ENCODE measurements at regions not wholly inside any gene's neighbourhood (a gene's known extent, or its start where the extent isn't known, plus 50 kb on each side); places are given as distances from the start of the nearest gene placed in this dataset.

DNA sequence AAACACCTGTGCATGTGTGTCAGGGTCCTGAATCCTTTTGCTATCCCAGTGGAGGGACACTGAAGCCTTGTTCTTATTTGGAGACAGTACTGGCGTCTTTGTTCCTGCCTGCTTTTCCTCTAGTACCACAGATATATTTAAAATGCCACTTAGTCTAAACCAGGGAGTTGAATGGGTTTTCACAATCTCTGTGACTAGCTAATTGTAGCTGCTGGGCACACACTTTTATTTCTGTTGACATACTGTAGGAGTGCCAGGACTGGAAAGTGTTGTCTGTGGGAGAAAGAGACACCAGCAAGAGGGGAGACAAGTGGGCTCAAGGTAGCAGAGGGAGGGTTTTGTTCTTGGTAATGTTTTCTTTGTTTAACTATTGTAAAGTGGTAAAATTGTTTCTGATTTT is 174.0 kb upstream of the SV2C start:
- no peak for DNase-seq (ENCODE audit: low spot score)
- no peak for TF ChIP-seq CTCF (IDR thresholded peaks at IDR 0.05; ENCODE audit: borderline replicate concordance, control extremely low read depth, extremely low read depth, insufficient read depth, missing control alignments)
- in situ Hi-C loops (cut with MboI; ENCODE audit: low sequenced_read_pairs, unreplicated experiment) = no loop called here

DNA sequence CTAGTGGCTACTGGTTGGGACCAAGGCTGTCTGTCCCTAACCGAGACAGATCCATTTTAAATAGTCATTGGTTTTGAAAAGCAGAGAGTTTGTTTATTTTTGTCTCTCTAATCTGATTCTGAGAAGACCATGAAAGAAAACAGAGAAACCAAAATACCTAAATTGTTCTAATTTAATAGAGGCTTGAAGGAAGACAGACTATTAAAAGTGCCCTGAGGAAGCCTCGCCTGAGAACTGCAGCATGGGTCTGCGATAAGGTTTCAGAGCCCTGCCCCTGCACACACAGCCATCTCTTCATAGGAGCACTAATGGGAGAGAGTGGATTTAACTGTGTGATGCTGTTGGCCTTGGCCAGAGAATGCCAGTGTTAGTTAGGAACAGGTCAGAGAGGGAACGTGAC is 175.5 kb upstream of the SV2C start:
- no peak for DNase-seq (ENCODE audit: low spot score)
- TF ChIP-seq CTCF (IDR thresholded peaks at IDR 0.05; ENCODE audit: borderline replicate concordance, control extremely low read depth, extremely low read depth, insufficient read depth, missing control alignments) = no peak
- in situ Hi-C loops (cut with MboI; ENCODE audit: low sequenced_read_pairs, unreplicated experiment) = no loop called here

DNA sequence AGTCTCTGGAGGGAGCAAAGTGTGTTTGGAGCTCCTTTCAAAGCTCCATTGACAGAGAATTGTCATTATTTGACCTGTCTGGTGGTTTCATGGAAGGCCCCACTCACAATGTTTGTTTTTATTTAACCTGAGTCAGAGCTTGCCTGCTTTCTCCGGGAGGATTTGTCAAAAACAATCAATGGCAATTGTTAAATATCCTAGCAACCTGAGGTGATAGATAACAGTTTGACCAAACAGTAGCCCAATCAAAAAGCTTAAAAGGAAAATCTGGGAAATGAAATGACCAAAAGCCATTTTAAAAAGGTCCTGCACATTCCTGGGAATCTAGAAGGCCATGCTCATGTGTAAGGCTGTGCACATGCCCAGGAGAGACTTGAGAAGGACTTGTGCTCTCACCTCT is 177.2 kb upstream of the POC5 start:
- no peak for TF ChIP-seq CTCF (IDR thresholded peaks at IDR 0.05; ENCODE audit: borderline replicate concordance, control extremely low read depth, extremely low read depth, insufficient read depth, missing control alignments)
- in situ Hi-C loops (cut with MboI; ENCODE audit: low sequenced_read_pairs, unreplicated experiment) = no loop called here
- no peak for DNase-seq (ENCODE audit: low spot score)

- TF ChIP-seq CTCF (IDR thresholded peaks at IDR 0.05; ENCODE audit: borderline replicate concordance, control extremely low read depth, extremely low read depth, insufficient read depth, missing control alignments) = no peak
- DNase-seq (ENCODE audit: low spot score) = no peak
- in situ Hi-C loops (cut with MboI; ENCODE audit: low sequenced_read_pairs, unreplicated experiment) = no loop called here
Observed at GRCh38 chr5:75891736-75892135, 174.5 kb upstream of the POC5 start.

DNA sequence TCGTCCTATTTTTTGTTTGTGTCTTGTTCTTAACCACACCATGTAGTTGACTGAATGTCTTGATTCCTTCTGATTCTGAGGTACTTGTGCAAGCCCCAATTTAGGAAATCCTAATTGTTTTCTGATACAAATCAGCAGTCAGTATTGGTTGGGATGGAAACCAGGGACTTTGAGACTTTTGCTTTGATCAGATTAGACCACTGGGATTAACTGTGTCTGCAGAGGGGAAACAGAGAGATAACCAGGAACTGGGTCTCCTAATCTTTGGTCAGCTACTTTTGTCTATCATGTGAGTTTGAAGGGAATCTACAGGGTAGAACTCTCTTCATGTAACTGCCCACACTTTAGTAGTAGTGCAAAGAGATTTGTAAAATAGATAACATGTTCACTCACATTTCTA is 173.8 kb upstream of the POC5 start:
- no peak for TF ChIP-seq CTCF (IDR thresholded peaks at IDR 0.05; ENCODE audit: borderline replicate concordance, control extremely low read depth, extremely low read depth, insufficient read depth, missing control alignments)
- in situ Hi-C loops (cut with MboI; ENCODE audit: low sequenced_read_pairs, unreplicated experiment) = no loop called here
- no peak for DNase-seq (ENCODE audit: low spot score)

DNA sequence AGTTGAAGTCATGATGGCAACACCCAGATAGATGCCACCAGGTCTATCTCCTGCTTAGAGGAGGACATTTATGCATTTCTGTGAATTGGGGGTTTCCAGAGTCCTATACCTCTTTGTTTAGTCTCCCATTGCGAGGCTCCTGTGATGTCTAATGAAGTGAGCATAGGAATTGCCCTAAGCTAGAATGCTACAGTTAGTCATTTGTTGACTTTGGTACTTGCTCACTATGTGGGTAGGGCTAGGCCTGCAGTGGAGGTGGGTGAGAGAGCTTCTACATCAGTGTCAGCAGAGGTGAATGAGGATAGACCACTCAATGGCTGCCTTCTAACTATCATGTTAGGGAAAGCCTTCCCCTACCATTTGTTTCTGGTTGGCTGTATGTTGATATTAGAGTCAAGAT is 173.3 kb upstream of the POC5 start:
- no peak for TF ChIP-seq CTCF (IDR thresholded peaks at IDR 0.05; ENCODE audit: borderline replicate concordance, control extremely low read depth, extremely low read depth, insufficient read depth, missing control alignments)
- in situ Hi-C loops (cut with MboI; ENCODE audit: low sequenced_read_pairs, unreplicated experiment) = no loop called here
- DNase-seq (ENCODE audit: low spot score) = no peak

- no peak for TF ChIP-seq CTCF (IDR thresholded peaks at IDR 0.05; ENCODE audit: borderline replicate concordance, control extremely low read depth, extremely low read depth, insufficient read depth, missing control alignments)
- in situ Hi-C loops (cut with MboI; ENCODE audit: low sequenced_read_pairs, unreplicated experiment) = no loop called here
- no peak for DNase-seq (ENCODE audit: low spot score)
Observed at GRCh38 chr5:75886706-75887105, 169.5 kb upstream of the POC5 start.
